ENCODE measurements at regions not wholly inside any gene's neighbourhood (a gene's known extent, or its start where the extent isn't known, plus 50 kb on each side); places are given as distances from the start of the nearest gene placed in this dataset.

- no peak for TF ChIP-seq CTCF (IDR thresholded peaks at IDR 0.05)
- TF ChIP-seq POLR2A (IDR thresholded peaks at IDR 0.05): no peak
- no peak for TF ChIP-seq POLR2AphosphoS5 (IDR thresholded peaks at IDR 0.05)
These were observed 384.7 kb downstream of the ZIC1 start for GRCh38 chr3:147793841-147794240.

All from breast epithelium (tissue), 3 donors.